ENCODE measurements at regions not wholly inside any gene's neighbourhood (a gene's known extent, or its start where the extent isn't known, plus 50 kb on each side); places are given as distances from the start of the nearest gene placed in this dataset.
A peak's percentile ranks its signal among the peaks of the same experiment; 100 is the strongest.

GRCh38 chr5:102579379-102579778, 80.6 kb upstream of the SLCO6A1 start:
- Mint-ChIP-seq H3K27me3 (ENCODE audit: low read depth) (no peaks in the 10 kb centered on the region), H3K4me3 (ENCODE audit: unreplicated experiment) (no peak overlapping the region), H3K4me1 (ENCODE audit: low read depth) (peaks cover 9% of the 10 kb centered on the region), H3K36me3 (ENCODE audit: low read depth) (no peaks in the 10 kb centered on the region), H3K9me3 (ENCODE audit: low read depth) (no peaks in the 10 kb centered on the region), H3K27ac (ENCODE audit: unreplicated experiment) (no peak overlapping the region)
- TF ChIP-seq CTCF (IDR thresholded peaks at IDR 0.05) = no peak
- DNase-seq (ENCODE audit: low spot score) = no peak

- Mint-ChIP-seq H3K27me3 (ENCODE audit: low read depth) (no peaks in the 10 kb centered on the region), H3K9me3 (ENCODE audit: low read depth) (no peaks in the 10 kb centered on the region), H3K4me3 (ENCODE audit: unreplicated experiment) (no peak overlapping the region), H3K36me3 (ENCODE audit: low read depth) (no peaks in the 10 kb centered on the region), H3K27ac (ENCODE audit: unreplicated experiment) (no peak overlapping the region), H3K4me1 (ENCODE audit: low read depth) (peaks cover 9% of the 10 kb centered on the region)
- no peak for TF ChIP-seq CTCF (IDR thresholded peaks at IDR 0.05)
- DNase-seq (ENCODE audit: low spot score) = no peak
These were observed 82.2 kb upstream of the SLCO6A1 start for GRCh38 chr5:102581011-102581410.

GRCh38 chr5:102582696-102583095, 83.9 kb upstream of the SLCO6A1 start:
- Mint-ChIP-seq H3K36me3 (ENCODE audit: low read depth) (no peaks in the 10 kb centered on the region), H3K4me1 (ENCODE audit: low read depth) (peaks cover 9% of the 10 kb centered on the region), H3K27me3 (ENCODE audit: low read depth) (no peaks in the 10 kb centered on the region), H3K4me3 (ENCODE audit: unreplicated experiment) (no peak overlapping the region), H3K27ac (ENCODE audit: unreplicated experiment) (no peak overlapping the region), H3K9me3 (ENCODE audit: low read depth) (no peaks in the 10 kb centered on the region)
- TF ChIP-seq CTCF (IDR thresholded peaks at IDR 0.05) = no peak
- no peak for DNase-seq (ENCODE audit: low spot score)

GRCh38 chr5:102583276-102584124, 84.7 kb upstream of the SLCO6A1 start:
- Mint-ChIP-seq H3K36me3 (ENCODE audit: low read depth) (no peaks in the 10 kb centered on the region), H3K27me3 (ENCODE audit: low read depth) (no peaks in the 10 kb centered on the region), H3K27ac (ENCODE audit: unreplicated experiment) (no peak overlapping the region), H3K4me1 (ENCODE audit: low read depth) (peaks cover 9% of the 10 kb centered on the region), H3K9me3 (ENCODE audit: low read depth) (no peaks in the 10 kb centered on the region), H3K4me3 (ENCODE audit: unreplicated experiment) (no peak overlapping the region)
- peak; percentile 95 for TF ChIP-seq CTCF (IDR thresholded peaks at IDR 0.05)
- DNase-seq (ENCODE audit: low spot score) = no peak

- Mint-ChIP-seq H3K36me3 (ENCODE audit: low read depth) (peaks cover 2% of the 10 kb centered on the region), H3K27me3 (ENCODE audit: low read depth) (no peaks in the 10 kb centered on the region), H3K4me1 (ENCODE audit: low read depth) (no peaks in the 10 kb centered on the region), H3K27ac (ENCODE audit: unreplicated experiment) (no peak overlapping the region), H3K4me3 (ENCODE audit: unreplicated experiment) (no peak overlapping the region), H3K9me3 (ENCODE audit: low read depth) (peaks cover 6% of the 10 kb centered on the region)
- DNase-seq (ENCODE audit: low spot score) = no peak
- no peak for TF ChIP-seq CTCF (IDR thresholded peaks at IDR 0.05)
These were observed 90.9 kb upstream of the SLCO6A1 start for GRCh38 chr5:102589661-102590060.
